ENCODE measurements at regions not wholly inside any gene's neighbourhood (a gene's known extent, or its start where the extent isn't known, plus 50 kb on each side); places are given as distances from the start of the nearest gene placed in this dataset.

- TF ChIP-seq ZBTB44 (CRISPR knock-in tag; IDR thresholded peaks at IDR 0.05), result no peak
These were observed 1227.7 kb upstream of the WWC1 start (continued) for GRCh38 chr5:167063788-167064187.

DNA sequence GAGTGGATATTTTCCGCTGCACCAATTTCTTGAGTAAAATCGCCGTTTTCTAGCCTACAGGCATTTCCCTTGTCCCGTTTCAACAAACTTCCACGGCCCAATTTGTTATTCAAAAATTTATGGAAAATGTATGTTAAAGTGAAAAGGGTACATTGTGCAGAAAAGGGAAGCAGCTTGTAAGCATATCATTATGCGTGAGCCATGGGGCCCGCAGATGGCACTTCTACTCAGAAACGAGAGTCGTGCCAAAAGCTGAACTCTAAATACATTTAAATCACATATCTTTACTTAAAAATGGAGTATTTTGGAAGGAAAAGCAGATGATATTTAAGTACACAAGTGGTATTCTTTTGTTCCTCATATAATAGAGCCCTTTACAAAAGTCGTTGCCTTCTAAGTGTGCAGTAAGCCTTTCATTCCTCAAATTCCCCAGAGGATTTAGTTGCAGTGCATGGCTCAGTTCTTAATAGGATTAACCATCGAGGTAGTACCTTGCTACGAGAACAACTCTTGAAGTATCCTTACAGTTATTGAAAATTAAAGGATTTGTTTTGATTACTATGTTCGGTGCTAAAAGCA, 1227.2 kb upstream of the WWC1 start:
- Histone ChIP-seq H4K20me1 (ENCODE audit: insufficient read depth, low read length) (no peaks in the 10 kb centered on the region), H3K9me3 (ENCODE audit: low read length) (no peaks in the 10 kb centered on the region), H2AFZ (ENCODE audit: low read length) (no peak overlapping the region), H3K4me3 (replicated peaks in 1 of 3; ENCODE audit: insufficient read depth in 1 of 3, low read depth in 2 of 3, low read length in 3 of 3) (no peak overlapping the region), H3K4me2 (ENCODE audit: low read depth, low read length) (no peak overlapping the region), H3K27ac (ENCODE audit: extremely low read length, insufficient read depth, low read length) (no peak overlapping the region), H3K9ac (ENCODE audit: insufficient read depth, low read depth, low read length) (no peak overlapping the region), H3K79me2 (ENCODE audit: insufficient read depth, low read length) (no peaks in the 10 kb centered on the region), H3K36me3 (replicated peaks in 1 of 2; ENCODE audit: control insufficient read depth in 1 of 2, insufficient read depth in 2 of 2, low read length in 2 of 2) (no peaks in the 10 kb centered on the region), H3K27me3 (ENCODE audit: control insufficient read depth in 1 of 2, insufficient read depth in 2 of 2, low read length in 2 of 2) (no peaks in the 10 kb centered on the region), H3K4me1 (ENCODE audit: insufficient read depth, low read length) (no peaks in the 10 kb centered on the region)
- no TSS peak for BruUV-seq (replicated peaks)
- CTCF ChIA-PET (ENCODE audit: low intra/inter-chr PET ratio, low total read pairs), result no interaction called here
- in situ Hi-C loops (cut with HindIII; ENCODE audit: extremely low pct_ligation_motif_present, low pct_unique_long_range_greater_than_20kb), result no loop called here
- intact Hi-C loops (cut with micrococcal nuclease; ENCODE audit: unreplicated experiment), result no loop called here
- ATAC-seq (no peak), FAIRE-seq (no peak), DNase-seq (ENCODE audit: low spot score) (no peak)
- WGBS (ENCODE audit: low lambda C conversion rate), result 14% methylated on average over 13 of the region's 13 CpGs
- POLR2A ChIA-PET, result no interaction called here
- no peak for TF ChIP-seq DNMT3B (CRISPR knock-in tag; conservative IDR thresholded peaks at IDR 0.05)
- no peak for TF ChIP-seq HBP1 (CRISPR knock-in tag; IDR thresholded peaks at IDR 0.05; ENCODE audit: low read depth)
- no peak for TF ChIP-seq ZBTB8A (CRISPR knock-in tag; IDR thresholded peaks at IDR 0.05; ENCODE audit: borderline replicate concordance, low read depth)
- TF ChIP-seq BRD4 (CRISPR knock-in tag; IDR thresholded peaks at IDR 0.05), result no peak
- TF ChIP-seq ZUFSP (CRISPR knock-in tag; IDR thresholded peaks at IDR 0.05; ENCODE audit: borderline replicate concordance), result no peak
- TF ChIP-seq, protein P1, sequence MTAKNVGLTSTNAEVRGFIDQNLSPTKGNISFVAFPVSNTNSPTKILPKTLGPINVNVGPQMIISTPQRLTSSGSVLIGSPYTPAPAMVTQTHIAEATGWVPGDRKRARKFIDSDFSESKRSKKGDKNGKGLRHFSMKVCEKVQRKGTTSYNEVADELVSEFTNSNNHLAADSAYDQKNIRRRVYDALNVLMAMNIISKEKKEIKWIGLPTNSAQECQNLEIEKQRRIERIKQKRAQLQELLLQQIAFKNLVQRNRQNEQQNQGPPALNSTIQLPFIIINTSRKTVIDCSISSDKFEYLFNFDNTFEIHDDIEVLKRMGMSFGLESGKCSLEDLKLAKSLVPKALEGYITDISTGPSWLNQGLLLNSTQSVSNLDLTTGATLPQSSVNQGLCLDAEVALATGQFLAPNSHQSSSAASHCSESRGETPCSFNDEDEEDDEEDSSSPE (CRISPR knock-in tag; IDR thresholded peaks at IDR 0.05), result no peak
- no peak for TF ChIP-seq NCOA5 (CRISPR knock-in tag; IDR thresholded peaks at IDR 0.05)
- TF ChIP-seq ZNF572 (CRISPR knock-in tag; IDR thresholded peaks at IDR 0.05), result no peak
- TF ChIP-seq ZNF562 (CRISPR knock-in tag; IDR thresholded peaks at IDR 0.05; ENCODE audit: borderline replicate concordance), result no peak
